NCI-H2196 (cell line): ENCODE measurements at regions not wholly inside any gene's neighbourhood (a gene's known extent, or its start where the extent isn't known, plus 50 kb on each side); places are given as distances from the start of the nearest gene placed in this dataset.

Experiments
- DNase-seq: peaks from one replicate; lab custom pipeline; 2025; ENCODE audit not compliant: unreplicated experiment; lab: John Stamatoyannopoulos, UW

DNA sequence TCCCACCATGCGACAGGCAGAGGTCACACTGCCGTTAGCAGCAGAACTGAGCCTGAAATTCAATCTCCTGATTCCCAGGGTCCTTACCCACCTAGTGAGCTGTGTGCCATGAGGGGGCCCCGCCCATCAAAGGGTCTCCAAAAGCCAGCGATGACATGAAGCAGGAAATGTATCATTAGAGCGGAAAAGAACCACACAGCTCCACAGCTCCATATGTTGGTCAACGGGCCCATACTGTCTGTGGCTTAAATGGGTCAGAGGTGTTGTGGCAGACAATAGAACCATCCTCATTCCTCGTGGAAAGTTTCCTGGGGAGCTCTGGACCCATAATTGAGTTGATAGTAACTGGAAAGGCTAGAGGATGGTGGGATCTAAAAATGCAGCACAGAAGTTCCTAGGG is 68.1 kb upstream of the PODXL start:
- no peak for DNase-seq

DNA sequence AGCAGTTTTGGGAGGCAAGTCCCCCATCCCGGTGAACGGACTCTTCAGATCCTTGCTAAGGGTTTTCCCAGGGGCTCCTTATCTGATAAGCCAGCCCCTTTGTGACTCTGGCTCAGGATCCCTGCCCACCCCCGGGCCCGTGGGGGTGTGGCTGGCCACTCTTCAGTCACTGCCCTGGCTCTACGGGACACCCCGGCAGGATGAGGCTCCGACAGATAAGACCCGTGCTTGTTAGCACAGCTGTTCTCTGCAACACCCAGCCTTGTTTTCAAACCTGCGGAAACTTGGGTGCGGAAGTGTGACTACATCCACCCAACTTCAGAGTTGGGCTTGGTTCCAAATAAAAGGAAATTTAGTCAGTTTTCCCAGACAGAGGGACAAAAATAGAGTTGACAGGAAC is 66.7 kb upstream of the PODXL start:
- no peak for DNase-seq

DNA sequence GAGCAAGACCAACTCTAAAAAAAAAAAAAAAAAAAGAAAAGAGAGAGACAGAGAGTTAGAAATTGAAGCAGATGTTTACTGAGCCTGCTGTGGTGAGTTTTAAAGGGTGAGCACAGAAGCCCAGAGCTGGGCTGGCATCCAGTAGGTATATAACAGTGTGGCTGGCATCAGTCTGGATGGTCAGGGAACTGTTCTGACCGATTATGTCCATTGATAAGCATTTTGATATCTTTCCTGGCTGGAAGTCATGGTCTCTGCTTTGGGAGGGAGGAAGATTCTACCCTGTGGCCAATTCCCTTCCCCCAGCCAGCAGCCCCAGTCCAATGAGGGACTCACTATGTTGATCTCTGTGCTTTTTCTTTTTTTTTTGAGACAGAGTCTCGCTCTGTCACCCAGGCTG is 65.2 kb upstream of the PODXL start:
- DNase-seq = peak; percentile 39

DNA sequence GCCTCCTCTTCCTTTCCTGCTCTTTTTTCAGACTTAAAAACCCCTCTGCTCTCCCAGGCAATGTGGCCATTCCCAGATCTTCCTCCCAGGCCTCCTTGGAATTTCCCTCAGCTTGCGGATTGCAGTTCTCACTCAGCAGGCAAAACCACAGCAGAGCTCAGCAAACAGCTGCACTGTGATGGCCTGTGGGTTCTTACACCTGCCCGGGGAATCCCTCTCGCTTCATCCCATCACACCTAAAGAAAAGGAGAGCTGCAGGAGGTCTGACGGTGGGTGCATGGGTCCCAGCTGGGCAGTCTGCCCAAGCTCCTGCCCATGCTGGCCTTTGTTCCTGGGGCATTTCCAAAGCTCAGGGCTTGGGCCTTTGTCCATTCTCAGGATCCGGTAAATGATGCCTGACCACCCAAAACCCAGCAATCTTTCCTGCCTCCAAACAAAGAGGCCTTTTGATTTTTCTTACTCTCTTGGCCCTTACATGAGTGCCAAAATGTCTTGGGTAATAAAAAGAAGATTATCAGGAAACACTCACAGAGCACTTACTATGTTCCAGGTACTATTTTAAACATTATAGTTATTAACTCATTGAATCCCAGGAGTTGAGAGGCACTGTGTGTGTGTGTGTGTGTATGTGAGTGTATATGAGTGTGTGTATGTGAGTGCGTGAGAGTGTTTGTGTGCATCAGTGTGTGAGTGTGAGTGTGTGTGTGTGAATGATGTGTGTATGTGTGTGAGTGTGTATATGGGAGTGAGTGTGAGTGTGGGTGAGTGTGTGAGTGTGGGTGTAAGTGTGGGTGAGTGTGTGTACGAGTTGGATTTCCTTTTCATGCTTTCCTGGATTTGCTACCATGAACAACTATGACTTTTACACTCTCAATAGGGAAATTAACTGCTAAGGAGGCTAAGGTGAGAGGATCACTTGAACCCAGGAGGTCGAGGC is 64.5 kb upstream of the PODXL start:
- peak; percentile 77 for DNase-seq

DNA sequence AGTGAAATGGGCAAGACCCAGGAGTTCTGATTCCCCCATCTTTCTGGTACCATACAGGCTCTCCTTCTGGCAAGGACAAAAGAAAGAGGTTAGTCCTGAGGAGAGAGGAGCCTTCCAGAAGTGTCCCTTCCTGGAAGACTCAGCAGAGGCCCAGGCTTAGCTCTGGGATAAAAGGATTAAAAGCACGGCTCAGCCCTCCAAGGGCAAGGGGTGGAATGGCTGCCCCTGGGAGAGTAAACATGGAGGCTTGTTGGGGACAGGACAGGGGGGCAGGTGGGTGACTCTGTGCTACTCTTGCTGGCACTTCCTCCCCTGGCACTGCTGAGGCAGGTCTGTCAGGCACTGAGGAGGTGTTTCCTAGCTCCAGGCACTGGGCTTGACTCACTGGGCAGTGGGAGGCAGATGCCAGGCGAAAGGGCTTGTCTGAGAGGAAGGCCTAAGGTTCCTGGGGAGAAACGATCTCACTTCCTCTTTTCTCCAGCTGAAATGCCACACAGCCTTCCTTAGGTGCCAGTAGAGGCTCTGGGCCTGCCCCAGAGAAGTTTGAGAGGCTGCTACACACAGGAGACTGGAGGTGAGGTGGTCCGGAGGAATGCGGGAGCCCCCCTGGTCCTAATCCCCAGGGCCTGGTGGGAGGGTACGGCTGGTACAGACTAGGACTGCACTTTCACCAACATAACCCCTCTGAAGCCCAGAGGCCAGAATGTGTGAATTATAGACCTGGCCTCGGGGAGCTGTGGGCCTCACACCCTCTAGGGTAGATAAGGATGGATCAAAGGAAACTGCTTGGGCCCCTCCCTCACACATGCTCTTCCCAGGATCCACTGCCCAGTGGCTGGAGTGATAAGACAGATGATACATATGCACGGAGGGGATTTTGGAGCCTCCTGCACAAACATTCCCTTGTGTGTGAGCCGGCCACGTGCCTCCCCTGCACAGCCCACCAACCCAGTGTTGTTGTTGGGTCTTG is 63.2 kb upstream of the PODXL start:
- no peak for DNase-seq

DNA sequence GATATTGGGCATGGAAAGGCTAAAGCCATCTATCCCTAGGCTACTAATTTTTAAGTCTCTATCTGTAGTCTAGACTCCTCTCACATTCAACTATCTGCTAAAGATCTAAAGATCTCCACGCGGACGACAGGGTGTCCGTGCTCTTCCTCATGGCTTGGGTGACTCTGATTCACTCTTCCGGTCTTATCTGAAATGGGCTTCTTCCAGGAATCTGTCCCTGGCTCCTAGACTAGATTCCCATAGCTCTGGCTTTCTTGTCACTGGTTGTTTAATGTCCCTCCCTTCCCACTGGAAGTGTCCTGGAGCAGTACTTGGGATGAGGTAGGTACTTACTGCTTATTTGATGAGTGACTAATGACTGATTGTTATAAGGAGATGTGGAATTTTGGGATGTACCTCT is 62.0 kb upstream of the PODXL start:
- no peak for DNase-seq

DNA sequence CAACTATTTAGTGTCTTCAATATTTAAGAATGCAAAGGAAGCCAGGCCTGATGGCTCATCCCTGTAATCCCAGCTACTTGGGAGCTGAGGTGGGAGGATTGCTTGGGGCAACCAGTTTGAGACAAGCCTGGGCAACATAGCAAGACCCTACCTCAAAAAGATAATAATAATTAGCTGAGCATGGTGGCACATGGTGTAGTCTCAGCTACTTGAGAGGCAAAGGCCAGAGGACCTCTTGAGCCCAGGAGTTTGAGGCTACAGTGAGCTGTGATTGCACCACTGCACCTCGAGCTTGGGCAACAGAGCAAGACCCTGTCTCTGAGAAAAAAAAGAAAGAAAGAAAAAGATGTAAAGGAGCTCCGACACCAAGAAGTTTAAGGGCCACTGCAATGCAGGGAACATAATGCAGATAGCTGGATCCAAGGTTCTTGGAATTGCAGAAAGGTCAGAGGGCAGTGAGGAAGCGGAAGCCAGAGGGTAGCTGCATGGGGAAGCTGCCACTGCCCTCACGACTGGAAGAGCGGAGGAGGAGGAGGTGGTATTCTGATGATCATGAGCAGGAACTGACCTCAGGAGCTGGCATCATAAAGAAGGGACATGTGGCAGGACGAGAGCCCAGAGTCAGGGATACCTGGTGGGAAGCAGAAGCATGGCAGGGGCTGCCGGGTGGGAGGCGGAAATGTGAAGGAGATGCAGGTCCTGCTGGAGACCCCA is 60.2 kb upstream of the PODXL start:
- no peak for DNase-seq

DNA sequence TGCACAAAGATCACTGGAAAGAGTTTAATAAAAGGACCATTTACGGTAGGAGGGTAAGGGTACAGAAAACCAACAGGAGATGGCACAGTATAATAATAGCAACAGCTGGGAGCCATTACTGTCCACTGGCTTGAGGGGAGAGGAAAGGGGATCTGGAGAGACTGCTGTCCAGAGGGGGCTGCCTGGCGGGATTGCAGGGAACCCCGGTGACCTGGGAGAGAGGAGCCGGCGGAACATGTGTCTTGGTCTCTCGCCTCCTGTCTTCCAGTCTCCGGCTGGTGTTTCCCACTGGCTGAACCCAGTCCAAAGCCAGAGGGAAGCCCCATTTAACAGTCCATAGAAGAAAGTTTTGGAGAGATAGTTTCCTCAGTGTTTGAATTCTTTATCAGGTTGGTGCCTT is 57.5 kb upstream of the PODXL start:
- no peak for DNase-seq

DNA sequence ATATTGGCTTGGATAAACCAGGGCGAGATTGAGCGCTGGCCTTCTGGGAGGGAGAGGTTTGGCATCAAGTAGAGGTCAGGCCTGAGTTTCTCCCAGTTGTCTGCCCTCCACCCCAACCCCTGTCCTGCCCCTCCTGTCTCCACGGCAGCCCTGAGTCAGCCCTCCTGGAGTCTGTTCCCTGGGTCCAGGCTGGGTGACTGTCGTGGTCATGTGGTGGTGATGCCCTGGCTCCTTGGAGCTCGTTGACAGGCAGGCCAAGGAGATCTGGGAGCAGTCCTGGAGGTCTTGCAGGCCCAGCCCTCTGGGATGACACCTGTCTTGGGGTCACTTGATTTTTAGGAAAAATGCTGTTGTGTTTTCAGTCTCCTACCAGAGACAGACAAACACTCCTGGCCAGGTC is 53.6 kb upstream of the PODXL start:
- DNase-seq = no peak

DNA sequence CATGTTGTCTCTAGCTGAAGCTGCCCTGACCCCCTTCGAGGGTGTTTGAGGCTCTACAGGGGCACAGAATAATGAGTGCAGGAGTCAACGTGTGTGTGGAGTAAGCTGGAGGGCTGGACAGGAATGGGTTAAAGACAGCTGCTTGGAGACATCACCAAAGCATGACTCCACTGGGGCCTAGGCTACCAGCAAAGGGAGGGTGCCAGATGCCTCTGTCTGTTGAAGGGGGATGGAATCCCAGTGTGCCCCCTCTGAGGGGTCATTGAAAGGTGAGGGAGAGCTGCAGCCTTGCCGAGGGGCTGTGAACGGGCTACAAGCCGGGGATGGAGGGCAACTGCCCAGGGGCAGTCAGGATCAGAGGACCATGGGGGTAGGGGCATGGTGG is 51.7 kb upstream of the PODXL start:
- no peak for DNase-seq

DNA sequence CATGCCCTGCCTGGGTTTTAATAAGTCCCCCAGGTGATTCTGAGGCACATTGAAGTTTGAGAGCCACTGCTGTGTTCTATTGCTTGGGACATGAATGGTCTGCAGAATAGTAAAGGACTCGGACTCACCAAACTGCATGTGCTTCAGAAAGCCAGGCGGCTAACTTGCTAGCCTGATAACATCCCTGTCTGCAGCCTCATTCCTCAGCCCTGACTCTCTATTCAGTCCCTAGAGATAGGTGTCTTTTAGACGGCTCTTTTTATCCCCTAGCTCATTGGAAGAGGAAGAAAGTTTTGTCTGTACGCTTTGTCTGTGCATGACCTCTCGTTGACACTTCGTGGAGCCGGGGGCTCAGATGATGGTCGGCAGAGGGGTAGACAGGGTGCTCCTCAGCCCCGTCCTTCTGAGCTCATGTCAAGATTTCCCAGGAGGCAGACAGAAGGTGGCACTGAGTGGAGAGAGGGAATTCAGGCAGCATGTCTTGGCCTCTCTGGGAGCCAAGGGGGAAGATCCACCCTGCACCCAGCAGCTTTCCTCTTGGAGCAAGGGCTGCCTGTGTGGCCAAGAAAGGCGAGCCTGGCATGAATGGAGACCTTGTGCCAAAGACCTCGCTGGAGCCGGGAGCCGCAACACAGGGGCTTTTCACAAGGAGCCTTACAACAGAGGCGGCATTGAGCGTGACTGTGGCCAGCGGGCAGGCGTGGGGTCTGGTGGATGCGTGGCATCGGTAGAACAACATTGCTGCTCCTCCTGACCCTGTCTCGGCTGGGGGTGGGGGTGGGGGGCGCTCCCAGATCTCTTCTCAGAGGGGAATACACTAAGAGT is 51.1 kb upstream of the PODXL start:
- no peak for DNase-seq

DNA sequence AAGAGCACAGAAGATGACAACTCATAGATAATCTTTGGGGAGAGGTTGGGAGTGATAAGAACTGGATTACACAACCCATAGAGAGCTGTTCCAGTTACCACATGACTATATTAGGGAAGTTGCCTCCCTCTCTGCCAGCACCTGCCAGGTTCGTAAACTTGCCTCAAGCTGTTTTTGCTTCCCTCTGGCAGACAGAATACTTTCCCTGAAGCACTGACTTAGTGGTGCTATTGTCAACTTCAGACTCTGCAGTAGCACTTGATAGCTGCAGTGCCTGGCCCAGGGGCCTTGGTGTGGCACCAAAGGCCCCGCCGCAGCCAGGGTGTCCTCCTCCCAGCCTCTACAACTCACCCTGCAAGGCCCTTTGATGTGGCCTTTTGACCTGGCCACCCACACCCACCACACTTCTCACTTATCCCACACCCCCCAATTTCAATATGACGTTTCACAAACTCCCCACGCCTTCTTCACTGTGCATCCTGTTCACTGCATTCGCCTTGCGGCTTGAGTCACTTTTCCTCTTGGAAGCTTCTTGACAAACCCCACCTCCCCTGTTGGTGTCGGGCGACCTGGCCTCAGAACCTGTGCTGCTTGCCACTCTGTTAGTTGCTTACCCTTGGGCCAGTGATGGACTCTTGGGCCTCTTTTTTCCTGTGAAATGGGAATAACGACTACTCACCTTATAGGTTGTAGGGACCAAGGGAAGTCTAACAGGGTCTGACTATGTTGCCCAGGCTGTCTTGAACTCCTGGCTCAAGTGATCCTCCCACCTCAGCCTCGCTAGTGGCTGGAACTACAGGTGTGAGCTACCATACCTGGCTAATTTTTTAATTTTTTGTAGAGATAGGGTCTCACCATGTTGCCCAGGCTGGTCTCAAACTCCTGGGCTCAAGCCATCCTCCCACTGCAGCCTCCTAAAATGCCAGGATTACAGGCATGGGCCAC is 50.2 kb upstream of the PODXL start:
- peak; percentile 63 for DNase-seq
